ENCODE measurements at regions not wholly inside any gene's neighbourhood (a gene's known extent, or its start where the extent isn't known, plus 50 kb on each side); places are given as distances from the start of the nearest gene placed in this dataset.
"Not testable (repeated sequence)": the region's sequence is repeated elsewhere in the genome, so short reads cannot be mapped to it uniquely, and the experiment has no call there.

GRCh38 chr12:69170293-69170692 lies 69.1 kb upstream of the CPSF6 start:
- DNase-seq (ENCODE audit: insufficient read length, low spot score), result no peak
- no peak for FAIRE-seq

- no peak for FAIRE-seq
- DNase-seq (ENCODE audit: insufficient read length, low spot score), result no peak
Measured at GRCh38 chr12:69171881-69172280, 67.5 kb upstream of the CPSF6 start.

GRCh38 chr12:69172491-69172890 lies 66.9 kb upstream of the CPSF6 start:
- FAIRE-seq (no peak), DNase-seq (ENCODE audit: insufficient read length, low spot score) (no peak)

DNA sequence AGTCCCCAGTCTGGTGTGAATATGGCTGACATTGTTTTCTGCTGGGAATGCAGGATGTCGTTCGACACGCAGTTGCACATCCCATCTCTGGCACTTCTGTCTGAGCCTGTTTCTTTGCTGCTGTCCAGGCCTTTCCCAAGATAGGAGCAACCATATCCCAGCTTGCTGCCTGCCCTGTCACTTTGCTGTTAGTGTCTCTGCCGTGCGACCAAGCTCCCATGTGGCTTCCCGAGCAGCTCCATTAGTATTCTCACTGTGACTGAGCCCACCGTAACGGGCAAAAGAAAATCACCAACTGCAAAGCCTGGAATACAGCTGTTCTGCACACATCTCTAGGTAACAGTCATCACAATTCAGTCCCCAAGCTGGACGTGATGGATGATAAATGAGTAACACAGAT lies 66.0 kb upstream of the CPSF6 start:
- FAIRE-seq, result no peak
- DNase-seq (ENCODE audit: insufficient read length, low spot score), result no peak

- FAIRE-seq (no peak), DNase-seq (ENCODE audit: insufficient read length, low spot score) (no peak)
Measured at GRCh38 chr12:69179786-69180185, 59.6 kb upstream of the CPSF6 start.

DNA sequence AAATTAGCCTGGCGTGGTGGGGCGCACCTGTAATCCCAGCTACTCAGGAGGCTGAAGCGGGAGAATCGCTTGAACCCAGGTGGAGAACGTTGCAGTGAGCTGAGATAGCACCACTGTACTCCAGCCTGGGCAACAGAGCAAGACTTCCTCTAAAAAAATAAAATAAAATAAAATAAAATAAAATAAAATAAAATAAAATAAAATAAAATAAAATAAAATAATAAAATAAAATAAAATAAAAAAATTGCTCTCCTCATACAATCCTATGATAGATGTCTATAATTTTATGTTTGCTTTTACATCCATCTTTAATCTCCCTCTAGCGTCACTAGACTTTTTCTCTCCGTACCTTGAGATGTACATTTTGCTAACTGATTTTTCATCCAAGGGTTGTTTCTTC lies 51.8 kb upstream of the CPSF6 start:
- not testable (repeated sequence) for FAIRE-seq; DNase-seq (ENCODE audit: insufficient read length, low spot score)

GRCh38 chr12:69189378-69189978 lies 49.9 kb upstream of the CPSF6 start:
- FAIRE-seq (no peak), DNase-seq (ENCODE audit: insufficient read length, low spot score) (no peak)

Data from HTR-8/SVneo (cell line).